Ovary (tissue), 3 donors: ENCODE measurements at regions not wholly inside any gene's neighbourhood (a gene's known extent, or its start where the extent isn't known, plus 50 kb on each side); places are given as distances from the start of the nearest gene placed in this dataset.

Experiments used
- EP300 ChIP-seq: sonication (generic); formaldehyde crosslinking; IDR thresholded peaks from one replicate; pipeline ENCODE4 v1.6.1; 2017; ENCODE audit warnings: antibody characterized with exemption
- POLR2A ChIP-seq: fragments of 450-650 bp; IDR thresholded peaks from one replicate; pipeline ENCODE4 v1.6.1; 2017; ENCODE audit warnings: antibody characterized with exemption, mild to moderate bottlenecking, moderate library complexity
- TF ChIP-seq, protein P1 (sequence below), 3 donors: fragments of 450-650 bp in 2 of 3; fragments of 200-600 bp in 1 of 3; IDR thresholded peaks; one replicate each; pipeline versions ENCODE4 v1.5.1 to v1.8.0; 2016 to 2022; ENCODE audit warnings: antibody characterized with exemption in 3 of 3, mild to moderate bottlenecking in 1 of 3
- donor health status: DM: no; HTN: no; CAD: no.

DNA sequence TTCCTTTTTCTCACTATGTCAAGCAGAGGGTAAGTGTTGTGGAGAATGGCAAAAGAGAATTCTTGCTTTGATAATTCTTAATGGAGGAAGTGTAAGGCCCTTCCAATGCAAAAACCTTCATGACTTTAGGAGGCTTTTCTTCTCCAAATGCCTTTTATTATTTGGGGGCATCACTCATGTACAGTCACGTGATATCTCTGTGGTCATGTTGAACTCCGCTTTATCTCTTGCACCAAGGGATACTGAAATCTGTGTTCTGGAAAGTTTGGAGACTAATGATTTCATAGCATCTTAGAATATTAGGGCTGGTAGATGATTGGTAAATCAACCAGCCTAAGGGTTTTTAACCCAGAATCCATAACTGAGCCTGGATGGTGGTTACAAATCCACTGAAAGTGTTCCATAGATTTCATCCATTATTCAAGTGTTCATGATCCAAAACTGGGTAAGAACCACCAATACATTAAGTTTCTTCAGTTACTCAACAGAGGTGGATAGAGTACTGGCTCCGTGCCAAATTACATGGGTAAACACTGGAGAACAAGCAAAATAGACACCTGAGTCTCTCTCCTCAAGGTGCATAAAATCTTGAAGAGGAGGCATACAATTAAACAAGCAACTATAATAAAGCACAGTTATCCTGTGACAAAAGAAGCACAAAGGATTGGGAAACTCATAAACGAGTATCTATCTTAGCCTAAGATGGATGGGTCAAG, 169.6 kb upstream of the EPHA4 start:
- TF ChIP-seq, protein P1, sequence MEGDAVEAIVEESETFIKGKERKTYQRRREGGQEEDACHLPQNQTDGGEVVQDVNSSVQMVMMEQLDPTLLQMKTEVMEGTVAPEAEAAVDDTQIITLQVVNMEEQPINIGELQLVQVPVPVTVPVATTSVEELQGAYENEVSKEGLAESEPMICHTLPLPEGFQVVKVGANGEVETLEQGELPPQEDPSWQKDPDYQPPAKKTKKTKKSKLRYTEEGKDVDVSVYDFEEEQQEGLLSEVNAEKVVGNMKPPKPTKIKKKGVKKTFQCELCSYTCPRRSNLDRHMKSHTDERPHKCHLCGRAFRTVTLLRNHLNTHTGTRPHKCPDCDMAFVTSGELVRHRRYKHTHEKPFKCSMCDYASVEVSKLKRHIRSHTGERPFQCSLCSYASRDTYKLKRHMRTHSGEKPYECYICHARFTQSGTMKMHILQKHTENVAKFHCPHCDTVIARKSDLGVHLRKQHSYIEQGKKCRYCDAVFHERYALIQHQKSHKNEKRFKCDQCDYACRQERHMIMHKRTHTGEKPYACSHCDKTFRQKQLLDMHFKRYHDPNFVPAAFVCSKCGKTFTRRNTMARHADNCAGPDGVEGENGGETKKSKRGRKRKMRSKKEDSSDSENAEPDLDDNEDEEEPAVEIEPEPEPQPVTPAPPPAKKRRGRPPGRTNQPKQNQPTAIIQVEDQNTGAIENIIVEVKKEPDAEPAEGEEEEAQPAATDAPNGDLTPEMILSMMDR (IDR thresholded peaks at IDR 0.05), result no peak
- TF ChIP-seq EP300 (no peak), POLR2A (no peak)
